ENCODE measurements at regions not wholly inside any gene's neighbourhood (a gene's known extent, or its start where the extent isn't known, plus 50 kb on each side); places are given as distances from the start of the nearest gene placed in this dataset.

DNA sequence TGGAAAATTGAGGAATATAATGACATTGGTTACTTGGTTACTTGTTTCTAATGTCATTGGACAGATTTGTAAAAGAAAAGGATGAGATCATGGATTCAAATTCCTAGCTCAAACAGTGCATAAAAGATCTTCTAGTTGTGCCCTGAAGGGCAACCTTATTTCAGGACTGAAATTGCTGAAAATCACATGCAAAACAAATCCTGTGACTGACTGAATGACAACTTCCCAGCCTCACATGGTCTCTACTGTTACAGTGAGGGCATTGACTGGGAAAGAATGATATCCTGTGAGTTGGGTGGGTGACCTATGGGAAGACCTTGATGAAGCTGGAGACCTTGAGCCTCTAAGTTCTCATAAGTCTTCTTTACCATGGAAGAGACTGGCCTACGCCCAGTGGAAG is 90.4 kb upstream of the HAAO start:
- Mint-ChIP-seq H3K27ac (no peak overlapping the region), H3K4me3 (no peak overlapping the region), H3K27me3 (no peaks in the 10 kb centered on the region), H3K36me3 (no peaks in the 10 kb centered on the region), H3K9me3 (peaks cover 1% of the 10 kb centered on the region), H3K4me1 (peaks cover 34% of the 10 kb centered on the region)
- no peak for DNase-seq

DNA sequence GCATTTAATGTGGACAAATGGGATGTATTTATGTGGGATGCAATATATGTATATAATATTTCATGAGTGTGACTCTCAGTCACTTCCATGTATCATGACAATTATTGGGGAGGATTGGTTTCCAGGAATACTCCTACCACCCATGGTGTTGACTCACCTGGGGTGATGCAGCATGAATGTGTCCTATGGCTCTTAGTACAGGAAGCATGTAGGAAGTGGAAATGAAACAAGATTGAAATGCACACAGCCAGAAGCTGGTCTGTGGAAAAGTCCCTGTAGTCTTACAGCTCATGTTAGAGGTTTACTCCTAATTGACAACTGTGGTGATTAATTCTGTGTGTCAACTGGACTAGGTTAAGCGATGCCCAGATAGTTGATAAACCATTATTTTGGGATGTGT is 89.3 kb upstream of the HAAO start:
- no peaks in the 10 kb centered on the region for H3K27me3 Mint-ChIP-seq
- peak; percentile 10 for DNase-seq
- H3K27ac Mint-ChIP-seq, result peak overlapping the region; percentile 13
- H3K36me3 Mint-ChIP-seq, result no peaks in the 10 kb centered on the region
- H3K4me1 Mint-ChIP-seq, result peaks cover 34% of the 10 kb centered on the region
- H3K4me3 Mint-ChIP-seq, result no peak overlapping the region
- peaks cover 1% of the 10 kb centered on the region for H3K9me3 Mint-ChIP-seq

DNA sequence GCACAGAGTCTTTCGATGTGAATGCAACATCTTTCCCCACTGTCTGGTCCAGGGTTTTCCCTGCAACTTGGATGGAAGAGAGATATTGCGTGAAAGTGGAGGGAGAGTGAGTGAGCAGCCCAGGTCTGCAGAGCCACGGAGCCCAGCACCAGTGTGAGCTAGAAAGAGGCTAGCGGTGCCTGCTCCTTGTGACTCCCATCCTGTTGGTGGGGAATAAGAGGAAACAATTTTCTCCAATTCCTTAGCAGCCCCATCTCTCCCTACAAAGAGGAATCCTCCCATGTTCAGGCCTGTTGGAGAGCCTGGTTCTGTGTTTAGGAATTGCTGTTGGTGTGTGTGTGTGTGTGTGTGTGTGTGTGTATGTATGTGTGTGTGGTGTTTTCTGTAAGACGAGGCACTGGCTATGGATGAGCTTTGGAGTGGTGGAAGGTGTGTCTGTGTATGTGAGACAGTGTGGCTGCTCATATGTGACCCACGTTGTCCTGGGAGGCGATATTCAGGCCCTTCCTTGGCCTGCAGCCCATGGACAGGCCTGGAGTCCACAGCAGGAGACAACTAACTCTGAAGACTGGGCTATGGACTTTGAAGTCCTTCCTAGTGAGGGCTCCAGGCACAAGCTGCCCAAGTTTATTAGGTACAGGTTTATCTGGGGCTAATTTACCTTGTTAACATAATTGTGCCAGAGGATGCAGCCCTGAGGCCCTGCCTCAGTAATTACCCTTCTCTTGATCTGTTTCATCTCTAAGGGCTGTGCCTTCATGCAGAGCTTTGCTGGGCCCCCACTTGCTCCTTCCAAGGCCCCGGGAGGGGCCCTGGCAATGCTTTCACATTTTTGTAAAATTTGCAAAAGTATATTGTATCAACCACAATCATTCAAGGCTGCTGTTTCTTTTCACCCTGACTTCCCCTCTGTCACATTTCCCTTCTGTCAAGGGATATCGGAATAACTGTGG is 88.6 kb upstream of the HAAO start:
- Mint-ChIP-seq H3K27me3 (no peaks in the 10 kb centered on the region), H3K27ac (no peak overlapping the region), H3K4me3 (no peak overlapping the region), H3K4me1 (peaks cover 34% of the 10 kb centered on the region), H3K36me3 (no peaks in the 10 kb centered on the region), H3K9me3 (peaks cover 1% of the 10 kb centered on the region)
- no peak for DNase-seq

DNA sequence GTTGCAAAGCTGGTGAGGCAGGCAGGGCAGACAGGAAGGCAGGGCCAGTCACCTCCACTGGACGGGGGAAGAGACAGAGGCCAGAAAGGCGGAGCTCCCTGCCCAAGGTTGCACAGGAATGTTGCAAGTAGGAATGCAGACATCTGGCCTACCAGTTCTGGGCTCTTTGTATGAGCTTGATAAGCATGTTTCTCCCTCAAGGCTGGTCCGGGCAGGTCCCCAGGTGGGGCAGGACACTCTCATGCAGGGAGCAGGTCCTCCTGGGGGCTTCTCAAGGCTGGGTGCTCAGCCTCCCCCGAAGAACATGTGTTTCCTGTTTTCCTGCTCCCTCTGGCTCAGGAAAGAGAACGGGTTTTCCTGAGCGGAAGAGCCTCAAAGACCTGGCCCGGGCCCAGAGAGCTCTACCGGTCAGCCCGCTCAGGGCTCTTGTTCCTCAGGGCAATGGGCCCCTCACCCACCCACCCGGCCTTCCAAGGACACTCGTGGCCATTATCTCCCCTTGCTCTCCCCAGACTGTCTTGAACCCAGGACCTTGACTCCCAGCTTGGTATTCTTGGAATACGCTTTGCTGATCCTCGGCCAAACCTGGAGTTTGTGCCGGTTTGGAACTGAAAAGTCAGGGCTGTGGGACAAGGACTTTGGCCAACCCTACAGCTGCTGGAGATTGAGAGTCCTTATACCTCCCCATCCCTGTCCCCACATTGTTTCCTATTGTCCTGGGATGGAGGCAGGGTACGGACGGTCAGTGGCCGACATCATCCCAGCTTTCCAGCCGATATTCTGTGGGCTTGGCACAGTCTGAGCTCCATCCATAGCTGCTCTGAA is 87.7 kb upstream of the HAAO start:
- Mint-ChIP-seq H3K27me3 (no peaks in the 10 kb centered on the region), H3K9me3 (peaks cover 1% of the 10 kb centered on the region), H3K4me1 (peaks cover 34% of the 10 kb centered on the region), H3K36me3 (no peaks in the 10 kb centered on the region), H3K27ac (peak overlapping the region; percentile 58), H3K4me3 (no peak overlapping the region)
- no peak for DNase-seq

DNA sequence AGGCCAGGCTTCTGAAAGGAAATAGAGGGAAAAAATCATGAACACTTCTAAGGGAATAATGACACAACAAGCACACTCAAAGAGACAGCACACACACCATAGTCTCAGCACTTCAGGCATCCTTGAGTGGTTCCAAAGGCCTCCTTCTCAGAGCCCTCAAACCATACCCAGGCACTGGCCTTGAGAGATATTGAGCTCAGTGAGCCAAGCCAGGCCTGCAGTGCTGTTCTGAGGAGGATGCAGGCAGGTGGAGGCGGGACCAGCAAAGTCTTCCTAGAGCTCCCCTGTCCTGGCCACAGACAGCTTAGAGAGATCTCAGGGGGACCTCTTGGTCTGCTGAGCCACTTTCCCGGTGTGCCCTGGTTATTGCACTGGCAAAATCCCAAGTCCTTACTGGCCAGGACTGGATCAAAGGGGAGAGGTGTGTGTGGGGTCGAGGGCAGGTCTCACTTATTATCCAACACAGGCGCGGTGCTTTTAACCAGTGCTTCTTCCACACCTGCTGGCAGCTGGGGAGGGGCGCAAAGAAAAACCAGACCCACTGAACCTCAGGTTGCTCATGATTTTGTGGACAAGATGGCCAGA is 86.8 kb upstream of the HAAO start:
- H3K4me3 Mint-ChIP-seq, result peak overlapping the region; percentile 19
- H3K36me3 Mint-ChIP-seq, result no peaks in the 10 kb centered on the region
- peak overlapping the region; percentile 72 for H3K27ac Mint-ChIP-seq
- H3K9me3 Mint-ChIP-seq, result peaks cover 1% of the 10 kb centered on the region
- H3K27me3 Mint-ChIP-seq, result no peaks in the 10 kb centered on the region
- DNase-seq, result no peak
- H3K4me1 Mint-ChIP-seq, result peaks cover 34% of the 10 kb centered on the region

DNA sequence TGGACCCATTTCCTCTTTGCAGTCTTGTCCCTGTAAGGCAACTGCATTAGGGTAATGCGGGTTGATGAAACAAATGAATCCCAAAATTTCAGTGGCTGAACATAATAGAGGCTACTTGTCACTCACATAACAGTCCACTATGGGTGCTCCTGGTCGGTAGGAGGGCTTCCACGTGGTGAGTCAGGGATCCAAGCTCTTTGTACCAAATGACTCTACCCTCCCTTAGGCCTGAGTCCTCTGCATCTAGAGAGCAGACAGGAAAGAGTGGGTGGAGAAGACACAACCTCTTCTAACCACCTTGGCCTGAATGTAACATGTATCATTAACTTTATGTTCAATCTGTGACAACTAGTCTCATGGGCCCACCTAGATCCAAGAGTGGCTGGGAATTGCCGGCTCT is 86.2 kb upstream of the HAAO start:
- Mint-ChIP-seq H3K4me3 (peak overlapping the region; percentile 19), H3K27ac (peak overlapping the region; percentile 72), H3K27me3 (no peaks in the 10 kb centered on the region), H3K4me1 (peaks cover 34% of the 10 kb centered on the region), H3K36me3 (no peaks in the 10 kb centered on the region), H3K9me3 (peaks cover 1% of the 10 kb centered on the region)
- DNase-seq, result peak; percentile 32

DNA sequence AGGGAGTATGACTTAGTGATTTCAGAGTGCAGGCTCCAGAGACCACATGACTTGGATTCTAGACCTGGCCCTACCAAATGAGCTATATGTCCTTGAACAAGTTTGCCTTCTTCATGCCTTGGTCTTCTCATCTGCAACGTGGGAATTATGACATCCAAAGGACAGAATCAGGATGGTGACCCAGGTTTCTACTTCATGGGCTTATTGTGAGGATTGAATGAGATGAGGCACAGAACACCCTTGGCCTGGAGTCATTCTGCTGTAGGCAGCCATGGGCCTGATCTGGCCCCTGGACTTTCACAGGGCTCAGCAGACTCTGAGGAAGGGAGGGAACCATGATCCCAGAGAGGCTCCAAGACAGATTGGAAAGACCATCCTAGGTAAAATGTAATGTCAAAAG is 85.6 kb upstream of the HAAO start:
- DNase-seq, result no peak
- peaks cover 34% of the 10 kb centered on the region for H3K4me1 Mint-ChIP-seq
- peaks cover 1% of the 10 kb centered on the region for H3K9me3 Mint-ChIP-seq
- H3K36me3 Mint-ChIP-seq, result no peaks in the 10 kb centered on the region
- no peaks in the 10 kb centered on the region for H3K27me3 Mint-ChIP-seq
- H3K4me3 Mint-ChIP-seq, result no peak overlapping the region
- H3K27ac Mint-ChIP-seq, result peak overlapping the region; percentile 72

DNA sequence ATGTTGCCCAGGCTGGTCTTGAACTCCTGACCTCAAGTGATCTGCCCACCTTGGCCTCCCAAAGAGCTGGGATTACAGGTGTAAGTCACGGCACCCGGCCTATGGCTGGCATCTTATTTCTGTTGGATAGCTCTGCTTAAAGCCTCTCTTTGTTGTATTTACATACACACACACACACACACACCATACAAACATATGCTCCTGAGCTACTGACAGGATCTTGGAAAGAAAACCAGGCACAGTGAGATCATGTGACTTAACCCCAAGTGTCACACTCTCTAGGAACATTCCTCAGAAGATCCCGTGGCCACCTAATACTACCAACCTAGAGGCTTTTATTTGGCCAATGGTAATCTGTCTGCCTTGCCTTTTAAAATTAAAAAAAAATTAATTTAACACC is 85.1 kb upstream of the HAAO start:
- no peak for DNase-seq
- Mint-ChIP-seq H3K4me3 (no peak overlapping the region), H3K27ac (no peak overlapping the region), H3K36me3 (no peaks in the 10 kb centered on the region), H3K4me1 (peaks cover 33% of the 10 kb centered on the region), H3K27me3 (no peaks in the 10 kb centered on the region), H3K9me3 (peaks cover 1% of the 10 kb centered on the region)

DNA sequence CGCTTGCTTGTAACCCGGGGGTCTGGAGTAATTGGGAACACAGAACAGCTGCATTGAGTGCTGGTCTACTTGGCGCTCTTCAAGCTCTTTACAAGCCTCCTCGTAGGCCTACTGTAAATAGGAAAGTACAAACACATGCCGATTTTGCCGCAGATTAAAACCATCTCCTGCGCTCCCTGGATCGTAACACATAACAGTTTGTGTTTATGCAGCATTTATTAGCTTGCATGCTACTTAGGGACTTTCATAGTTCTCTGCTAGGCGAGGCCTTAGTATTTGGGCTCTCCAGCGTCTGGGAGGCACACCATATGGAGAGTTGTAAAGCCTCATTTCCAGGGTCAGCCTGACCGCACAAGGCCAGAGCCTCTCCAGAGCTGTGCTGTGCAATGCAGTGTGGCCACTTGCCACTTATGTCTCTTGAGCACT is 84.0 kb upstream of the HAAO start:
- H3K4me1 Mint-ChIP-seq, result peaks cover 24% of the 10 kb centered on the region
- no peak for DNase-seq
- H3K4me3 Mint-ChIP-seq, result no peak overlapping the region
- no peak overlapping the region for H3K27ac Mint-ChIP-seq
- H3K9me3 Mint-ChIP-seq, result no peaks in the 10 kb centered on the region
- H3K36me3 Mint-ChIP-seq, result no peaks in the 10 kb centered on the region
- H3K27me3 Mint-ChIP-seq, result no peaks in the 10 kb centered on the region

DNA sequence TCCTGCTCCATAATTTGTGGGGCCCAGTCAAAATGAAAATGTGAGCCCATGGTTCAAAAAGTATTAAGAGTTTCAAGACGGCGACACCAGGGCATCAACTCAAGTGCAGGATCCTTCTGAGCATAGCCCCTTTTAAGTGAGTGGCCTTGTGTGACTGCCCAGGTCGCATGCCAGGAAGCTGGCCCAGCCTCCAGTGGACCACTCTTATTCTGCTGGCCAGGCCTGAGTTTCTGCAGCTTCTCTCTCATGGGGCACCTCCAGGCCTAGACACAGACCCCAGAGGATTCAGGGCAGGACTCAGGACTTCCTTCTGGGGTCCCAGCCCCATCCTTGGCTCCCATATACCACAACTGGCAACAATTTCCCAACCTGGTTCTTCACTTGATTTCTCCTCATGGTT is 83.5 kb upstream of the HAAO start:
- Mint-ChIP-seq H3K9me3 (no peaks in the 10 kb centered on the region), H3K4me3 (no peak overlapping the region), H3K27me3 (no peaks in the 10 kb centered on the region), H3K36me3 (no peaks in the 10 kb centered on the region), H3K4me1 (peaks cover 21% of the 10 kb centered on the region), H3K27ac (no peak overlapping the region)
- no peak for DNase-seq

DNA sequence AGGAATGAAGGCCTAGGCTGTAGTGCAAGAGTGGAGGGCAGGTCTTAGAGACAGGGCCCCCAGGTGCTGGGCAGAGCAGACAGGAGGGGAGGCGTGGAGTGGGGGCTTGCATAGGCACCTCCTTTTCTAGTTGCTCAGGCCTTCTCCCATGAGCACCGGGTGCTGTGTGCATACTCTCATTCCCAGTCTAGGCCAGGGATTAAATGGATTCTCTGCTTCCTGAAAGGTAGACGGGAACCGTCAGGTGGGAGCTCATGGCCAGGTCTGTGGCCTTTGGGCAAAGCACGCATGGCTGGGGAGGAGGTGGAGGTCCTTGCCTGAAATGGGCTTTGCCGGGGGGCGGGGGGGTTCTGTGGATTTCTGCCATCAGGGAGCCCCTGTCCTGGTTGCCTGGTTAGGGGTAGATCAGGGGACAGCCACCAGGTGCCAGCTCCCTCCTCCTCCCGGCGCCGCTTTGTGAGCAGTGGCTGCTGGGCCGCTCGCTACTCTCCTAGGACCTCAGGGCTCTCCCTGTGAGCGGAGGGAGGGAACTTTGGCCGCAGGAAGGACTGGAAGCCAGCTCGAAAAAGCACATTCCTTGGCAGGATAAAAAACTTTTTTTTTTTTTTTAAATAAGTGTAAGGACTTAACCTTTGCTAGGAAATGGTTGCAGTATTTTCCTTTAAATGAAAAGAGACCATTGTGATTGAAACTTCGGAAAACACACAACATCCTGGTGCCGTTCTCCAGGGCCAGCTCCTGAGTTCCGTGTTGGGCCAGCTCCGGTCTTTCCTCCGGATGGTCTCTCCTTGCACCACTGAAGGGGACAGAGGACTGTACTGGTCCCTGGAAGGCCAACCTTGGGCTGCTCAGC is 82.8 kb upstream of the HAAO start:
- Mint-ChIP-seq H3K36me3 (no peaks in the 10 kb centered on the region), H3K9me3 (no peaks in the 10 kb centered on the region), H3K27ac (no peak overlapping the region), H3K27me3 (no peaks in the 10 kb centered on the region), H3K4me1 (peaks cover 20% of the 10 kb centered on the region), H3K4me3 (no peak overlapping the region)
- DNase-seq, result no peak

DNA sequence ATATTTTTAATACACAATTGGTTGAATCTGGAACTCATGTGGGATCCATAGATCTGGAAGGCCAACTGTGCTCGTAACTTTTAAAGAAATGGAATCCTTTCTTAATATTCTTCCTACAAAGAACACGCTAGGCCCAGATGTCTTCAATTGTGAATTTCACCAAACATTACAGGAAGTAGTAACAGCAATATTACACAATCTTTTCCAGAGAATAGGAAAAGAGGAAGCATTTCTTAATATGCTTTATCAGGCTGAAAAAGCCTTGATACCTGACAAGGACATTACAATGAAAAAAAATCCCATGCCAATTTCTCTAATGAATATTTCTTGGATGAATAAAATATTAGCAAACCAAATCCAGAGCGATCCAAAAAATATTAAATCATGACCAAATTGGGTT is 80.3 kb upstream of the HAAO start:
- Mint-ChIP-seq H3K36me3 (no peaks in the 10 kb centered on the region), H3K9me3 (peaks cover 11% of the 10 kb centered on the region), H3K27me3 (no peaks in the 10 kb centered on the region), H3K27ac (no peak overlapping the region), H3K4me1 (no peaks in the 10 kb centered on the region), H3K4me3 (no peak overlapping the region)
- no peak for DNase-seq

DNA sequence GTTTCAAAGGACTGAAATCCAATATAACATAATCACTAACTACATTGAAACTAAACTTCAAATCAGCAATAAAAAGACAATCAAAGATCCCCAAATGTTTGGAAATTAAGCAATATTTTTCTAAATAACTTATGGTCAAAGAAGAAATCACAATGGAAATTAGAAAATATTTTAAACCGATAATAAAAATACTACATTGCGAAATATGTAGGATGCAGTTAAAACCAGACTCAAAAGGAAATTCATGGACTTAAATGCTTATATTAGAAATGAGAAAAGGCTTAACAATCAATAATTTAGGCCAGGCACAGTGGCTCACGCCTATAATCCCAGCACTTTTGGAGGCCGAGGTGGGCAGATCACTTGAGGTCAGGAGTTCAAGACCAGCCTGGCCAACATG is 79.0 kb upstream of the HAAO start:
- H3K36me3 Mint-ChIP-seq, result no peaks in the 10 kb centered on the region
- peaks cover 11% of the 10 kb centered on the region for H3K9me3 Mint-ChIP-seq
- no peak overlapping the region for H3K27ac Mint-ChIP-seq
- DNase-seq, result no peak
- no peak overlapping the region for H3K4me3 Mint-ChIP-seq
- H3K4me1 Mint-ChIP-seq, result no peaks in the 10 kb centered on the region
- no peaks in the 10 kb centered on the region for H3K27me3 Mint-ChIP-seq

DNA sequence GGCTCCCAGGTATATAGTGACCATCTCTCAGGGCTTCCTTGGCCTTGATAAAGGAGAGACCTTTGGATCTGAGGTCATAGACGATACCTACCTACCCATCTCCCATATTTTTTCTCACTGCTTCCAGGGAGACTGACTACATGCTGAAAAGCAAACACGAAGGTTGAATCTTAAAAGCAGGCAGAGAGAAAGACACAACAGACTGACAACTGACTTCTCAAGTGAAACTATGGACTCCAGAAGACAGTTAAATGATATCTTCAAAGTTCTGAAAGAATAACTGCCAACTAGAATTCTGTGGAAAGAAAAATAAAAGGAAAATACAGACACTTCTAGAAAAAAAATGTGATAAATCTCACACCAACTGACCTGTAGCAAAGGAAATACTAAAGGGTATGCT is 76.5 kb upstream of the HAAO start:
- DNase-seq, result no peak
- Mint-ChIP-seq H3K36me3 (no peaks in the 10 kb centered on the region), H3K4me3 (no peak overlapping the region), H3K27ac (no peak overlapping the region), H3K9me3 (peaks cover 11% of the 10 kb centered on the region), H3K4me1 (no peaks in the 10 kb centered on the region), H3K27me3 (no peaks in the 10 kb centered on the region)
